ENCODE measurements at regions not wholly inside any gene's neighbourhood (a gene's known extent, or its start where the extent isn't known, plus 50 kb on each side); places are given as distances from the start of the nearest gene placed in this dataset.

- TF ChIP-seq POLR2A (IDR thresholded peaks at IDR 0.05; ENCODE audit: low read depth) (no peak), EP300 (IDR thresholded peaks at IDR 0.05) (no peak), POLR2AphosphoS5 (IDR thresholded peaks at IDR 0.05) (no peak)
- TF ChIP-seq, protein P1, sequence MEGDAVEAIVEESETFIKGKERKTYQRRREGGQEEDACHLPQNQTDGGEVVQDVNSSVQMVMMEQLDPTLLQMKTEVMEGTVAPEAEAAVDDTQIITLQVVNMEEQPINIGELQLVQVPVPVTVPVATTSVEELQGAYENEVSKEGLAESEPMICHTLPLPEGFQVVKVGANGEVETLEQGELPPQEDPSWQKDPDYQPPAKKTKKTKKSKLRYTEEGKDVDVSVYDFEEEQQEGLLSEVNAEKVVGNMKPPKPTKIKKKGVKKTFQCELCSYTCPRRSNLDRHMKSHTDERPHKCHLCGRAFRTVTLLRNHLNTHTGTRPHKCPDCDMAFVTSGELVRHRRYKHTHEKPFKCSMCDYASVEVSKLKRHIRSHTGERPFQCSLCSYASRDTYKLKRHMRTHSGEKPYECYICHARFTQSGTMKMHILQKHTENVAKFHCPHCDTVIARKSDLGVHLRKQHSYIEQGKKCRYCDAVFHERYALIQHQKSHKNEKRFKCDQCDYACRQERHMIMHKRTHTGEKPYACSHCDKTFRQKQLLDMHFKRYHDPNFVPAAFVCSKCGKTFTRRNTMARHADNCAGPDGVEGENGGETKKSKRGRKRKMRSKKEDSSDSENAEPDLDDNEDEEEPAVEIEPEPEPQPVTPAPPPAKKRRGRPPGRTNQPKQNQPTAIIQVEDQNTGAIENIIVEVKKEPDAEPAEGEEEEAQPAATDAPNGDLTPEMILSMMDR (IDR thresholded peaks at IDR 0.05) = no peak
These were observed 762.3 kb downstream of the GALC start for GRCh38 chr14:87230726-87231125.
